HG02885 (cell line): ENCODE measurements at regions not wholly inside any gene's neighbourhood (a gene's known extent, or its start where the extent isn't known, plus 50 kb on each side); places are given as distances from the start of the nearest gene placed in this dataset.

ENCODE experiments used
- ATAC-seq: cut with Tn5 transposase; IDR thresholded peaks from one replicate; pipeline ENCODE4 v1.9.1; 2021; ENCODE audit warnings: mild to moderate bottlenecking; ENCODE audit not compliant: unreplicated experiment, poor library complexity

DNA sequence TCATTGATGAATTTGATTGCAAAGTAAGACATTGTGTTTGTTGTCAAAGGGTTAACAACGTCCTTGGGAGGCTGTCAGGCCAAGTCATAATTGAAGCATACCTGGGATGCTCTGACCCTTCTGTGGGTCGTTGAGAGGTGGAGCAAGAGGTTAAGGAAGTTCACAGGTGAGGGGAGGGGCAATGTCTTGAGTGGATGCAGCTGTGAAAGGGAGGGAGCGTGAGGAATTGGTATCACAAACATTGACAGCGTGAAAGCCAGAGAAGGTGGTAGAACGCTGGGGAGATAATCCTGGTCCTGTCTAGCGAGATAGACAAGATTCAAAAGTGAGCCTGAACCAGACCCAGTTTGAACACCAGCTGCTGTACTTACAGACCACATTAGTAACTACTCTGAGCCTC lies 79.4 kb downstream of the HES1 start:
- no peak for ATAC-seq

GRCh38 chr3:194218646-194219453 lies 82.9 kb downstream of the HES1 start:
- no peak for ATAC-seq

- no peak for ATAC-seq
Measured at GRCh38 chr3:194219826-194220410, 84.0 kb downstream of the HES1 start.

DNA sequence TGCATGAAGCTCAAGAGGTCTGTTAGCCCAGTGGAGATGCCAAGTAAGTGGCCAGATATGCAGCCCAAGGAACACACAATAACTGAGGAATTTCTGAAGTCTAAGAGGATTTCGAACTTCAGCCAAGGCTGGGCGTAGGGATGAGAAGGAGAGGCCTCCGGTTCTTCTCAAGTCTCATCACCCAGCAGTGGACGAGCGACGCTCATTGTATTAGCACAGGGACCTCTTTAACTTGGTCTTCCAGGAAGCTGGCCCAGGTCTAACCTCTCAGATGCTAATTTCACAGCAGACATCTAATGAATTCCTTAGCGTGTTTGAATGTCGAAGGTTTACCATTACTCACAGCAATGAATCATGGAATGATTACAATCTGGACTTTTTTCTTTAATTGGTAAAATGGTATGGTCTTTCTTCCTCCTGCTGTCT lies 85.0 kb downstream of the HES1 start:
- no peak for ATAC-seq

DNA sequence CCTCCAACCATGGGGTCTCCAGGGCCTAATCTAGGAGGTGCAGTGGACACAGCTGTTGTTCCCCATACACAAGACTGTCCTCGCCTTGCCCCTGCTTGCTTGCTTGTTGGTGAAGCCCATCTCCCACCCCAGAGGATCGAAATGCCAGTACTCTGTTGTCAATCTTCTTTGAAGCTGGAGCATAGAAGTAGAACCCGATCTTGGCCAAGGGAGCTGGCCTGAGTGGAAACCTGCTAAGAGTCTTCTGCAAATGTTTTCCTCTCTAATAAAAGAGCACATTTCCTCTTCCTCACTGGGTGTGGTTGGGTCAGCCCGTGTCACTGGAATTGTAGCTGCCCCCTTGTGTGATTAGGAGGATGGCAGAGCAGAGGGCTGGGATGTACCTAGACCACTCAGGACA lies 85.4 kb downstream of the HES1 start:
- no peak for ATAC-seq

- no peak for ATAC-seq
Measured at GRCh38 chr3:194223951-194224350, 88.0 kb downstream of the HES1 start.

- ATAC-seq, result no peak
Measured at GRCh38 chr3:194224471-194225417, 88.8 kb downstream of the HES1 start.

GRCh38 chr3:194225418-194225812 lies 89.5 kb downstream of the HES1 start:
- no peak for ATAC-seq

GRCh38 chr3:194225988-194226663 lies 90.2 kb downstream of the HES1 start:
- no peak for ATAC-seq

- ATAC-seq, result no peak
Measured at GRCh38 chr3:194231929-194232832, 96.2 kb downstream of the HES1 start.

GRCh38 chr3:194233150-194233549 lies 97.2 kb downstream of the HES1 start:
- no peak for ATAC-seq

GRCh38 chr3:194235160-194235559 lies 99.2 kb downstream of the HES1 start:
- ATAC-seq, result no peak

- ATAC-seq, result no peak
Measured at GRCh38 chr3:194237110-194237509, 101.2 kb downstream of the HES1 start.

GRCh38 chr3:194240766-194241165 lies 104.8 kb downstream of the HES1 start:
- ATAC-seq, result no peak

DNA sequence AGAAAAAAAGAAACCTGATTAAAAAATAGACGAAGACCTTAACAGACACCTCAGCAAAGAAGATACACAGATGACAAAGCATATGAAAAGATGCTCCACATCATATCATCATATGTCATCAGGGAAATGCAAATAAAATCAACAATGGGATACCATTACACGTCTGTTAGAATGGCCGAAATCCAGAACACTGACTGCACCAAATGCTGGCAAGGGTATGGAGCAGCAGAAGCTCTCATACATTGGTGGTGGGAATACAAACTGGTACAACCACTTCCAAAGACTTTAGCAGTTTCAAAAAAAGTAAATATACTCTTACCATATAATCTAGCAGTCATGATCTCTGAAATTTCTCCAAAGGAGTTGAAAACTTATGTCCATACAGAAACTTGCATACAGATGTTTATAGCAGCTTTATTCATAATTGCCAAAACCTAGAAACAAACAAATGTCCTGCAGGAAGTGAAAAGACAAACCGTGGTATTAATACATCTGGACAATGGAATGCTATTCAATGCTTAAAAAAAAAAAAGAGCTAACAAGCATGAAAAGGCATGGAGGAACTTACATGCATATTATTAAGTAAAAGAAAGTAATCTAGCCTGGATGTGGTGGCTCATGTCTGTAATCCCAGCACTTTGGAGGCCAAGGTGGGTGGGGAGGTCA lies 107.4 kb downstream of the HES1 start:
- no peak for ATAC-seq

DNA sequence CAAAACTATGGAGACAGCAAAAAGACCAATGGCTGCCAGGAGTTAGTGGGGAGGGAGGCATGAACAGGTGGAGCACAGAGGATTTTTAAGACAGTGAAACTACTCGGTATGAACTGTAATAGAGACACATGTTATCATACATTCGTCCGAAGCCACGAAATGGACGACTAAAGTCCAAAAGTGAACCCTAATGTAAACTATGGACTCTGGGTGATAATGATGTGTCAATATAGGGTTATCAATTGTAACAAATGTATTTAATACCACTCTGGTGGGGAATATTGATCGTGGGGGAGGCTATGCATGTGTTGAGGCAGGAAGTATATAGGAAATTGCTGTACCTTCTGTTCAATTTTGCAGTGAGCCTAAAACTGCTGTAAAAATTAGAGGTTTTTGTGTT lies 107.0 kb downstream of the CPN2 start:
- ATAC-seq, result no peak

GRCh38 chr3:194245474-194245873 lies 105.7 kb downstream of the CPN2 start:
- no peak for ATAC-seq

DNA sequence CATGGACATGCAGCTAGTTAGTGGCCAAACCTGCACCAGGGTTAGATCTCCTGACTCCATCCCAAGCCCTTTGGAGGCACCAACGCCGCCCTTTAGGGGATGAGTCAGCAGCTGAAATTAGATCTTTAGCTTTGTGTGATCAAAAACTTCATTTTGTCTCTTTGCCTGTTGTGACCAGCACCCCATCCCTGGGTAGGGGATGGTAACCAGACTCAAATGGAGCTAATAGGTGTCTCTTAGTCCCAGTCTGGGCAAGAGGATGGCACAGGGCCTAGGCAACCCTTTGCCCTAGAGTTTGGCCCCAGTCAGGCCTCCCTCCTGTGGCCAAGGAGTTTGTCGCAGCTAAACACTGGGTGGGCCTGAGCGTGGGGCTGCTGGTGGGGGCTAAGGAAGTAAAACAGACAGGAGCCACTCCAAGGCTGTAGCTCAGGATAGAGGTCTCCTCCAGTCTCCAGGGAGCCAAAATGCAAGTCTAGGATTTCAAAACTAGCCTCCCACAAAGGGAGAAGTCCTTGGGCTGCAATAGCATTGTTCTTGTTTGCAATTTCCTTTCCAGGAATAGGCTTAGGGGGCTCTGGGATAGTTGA lies 105.1 kb downstream of the CPN2 start:
- no peak for ATAC-seq
